ENCODE measurements at regions not wholly inside any gene's neighbourhood (a gene's known extent, or its start where the extent isn't known, plus 50 kb on each side); places are given as distances from the start of the nearest gene placed in this dataset.

- H3K4me1 ChIP-seq: peaks cover 4% of the 10 kb centered on the region
- intact Hi-C loops (cut with DNase I): no loop called here
- ATAC-seq (no peak), DNase-seq (no peak)
- no peak for TF ChIP-seq CTCF (IDR thresholded peaks at IDR 0.05)
- no peaks in the 10 kb centered on the region for H3K36me3 ChIP-seq
- no peak overlapping the region for H3K27ac ChIP-seq
- no peaks in the 10 kb centered on the region for H3K9me3 ChIP-seq
- H3K4me3 ChIP-seq: no peak overlapping the region
- no peaks in the 10 kb centered on the region for H3K27me3 ChIP-seq
Measured at GRCh38 chr4:114193624-114194399, 214.4 kb upstream of the ARSJ start.

GRCh38 chr4:114196606-114197005 is 217.2 kb upstream of the ARSJ start:
- Histone ChIP-seq H3K4me3 (no peak overlapping the region), H3K27ac (no peak overlapping the region), H3K36me3 (no peaks in the 10 kb centered on the region), H3K27me3 (no peaks in the 10 kb centered on the region), H3K4me1 (peaks cover 4% of the 10 kb centered on the region), H3K9me3 (no peaks in the 10 kb centered on the region)
- intact Hi-C loops (cut with DNase I): no loop called here
- TF ChIP-seq CTCF (IDR thresholded peaks at IDR 0.05): no peak
- ATAC-seq (no peak), DNase-seq (no peak)

- no peaks in the 10 kb centered on the region for H3K27me3 ChIP-seq
- no peak for TF ChIP-seq CTCF (IDR thresholded peaks at IDR 0.05)
- H3K9me3 ChIP-seq: no peaks in the 10 kb centered on the region
- no peaks in the 10 kb centered on the region for H3K4me1 ChIP-seq
- intact Hi-C loops (cut with DNase I): no loop called here
- H3K4me3 ChIP-seq: no peak overlapping the region
- DNase-seq (no peak), ATAC-seq (no peak)
- H3K36me3 ChIP-seq: no peaks in the 10 kb centered on the region
- no peak overlapping the region for H3K27ac ChIP-seq
Measured at GRCh38 chr4:114200026-114200425, 220.6 kb upstream of the ARSJ start.

GRCh38 chr4:114205261-114205660 is 225.8 kb upstream of the ARSJ start:
- Histone ChIP-seq H3K36me3 (no peaks in the 10 kb centered on the region), H3K4me1 (no peaks in the 10 kb centered on the region), H3K9me3 (no peaks in the 10 kb centered on the region), H3K27ac (no peak overlapping the region), H3K27me3 (no peaks in the 10 kb centered on the region), H3K4me3 (no peak overlapping the region)
- no peak for TF ChIP-seq CTCF (IDR thresholded peaks at IDR 0.05)
- intact Hi-C loops (cut with DNase I): no loop called here
- DNase-seq (no peak), ATAC-seq (no peak)

GRCh38 chr4:114208574-114209151 is 229.2 kb upstream of the ARSJ start:
- intact Hi-C loops (cut with DNase I): no loop called here
- no peak overlapping the region for H3K27ac ChIP-seq

More at GRCh38 chr4:114208574-114209151, 229.2 kb upstream of the ARSJ start:
- ATAC-seq: no peak
- H3K27me3 ChIP-seq: no peaks in the 10 kb centered on the region
- DNase-seq: no peak
- H3K4me3 ChIP-seq: no peak overlapping the region
- no peaks in the 10 kb centered on the region for H3K4me1 ChIP-seq
- no peaks in the 10 kb centered on the region for H3K9me3 ChIP-seq
- H3K36me3 ChIP-seq: no peaks in the 10 kb centered on the region
- TF ChIP-seq CTCF (IDR thresholded peaks at IDR 0.05): no peak
